ENCODE measurements at regions not wholly inside any gene's neighbourhood (a gene's known extent, or its start where the extent isn't known, plus 50 kb on each side); places are given as distances from the start of the nearest gene placed in this dataset.

DNA sequence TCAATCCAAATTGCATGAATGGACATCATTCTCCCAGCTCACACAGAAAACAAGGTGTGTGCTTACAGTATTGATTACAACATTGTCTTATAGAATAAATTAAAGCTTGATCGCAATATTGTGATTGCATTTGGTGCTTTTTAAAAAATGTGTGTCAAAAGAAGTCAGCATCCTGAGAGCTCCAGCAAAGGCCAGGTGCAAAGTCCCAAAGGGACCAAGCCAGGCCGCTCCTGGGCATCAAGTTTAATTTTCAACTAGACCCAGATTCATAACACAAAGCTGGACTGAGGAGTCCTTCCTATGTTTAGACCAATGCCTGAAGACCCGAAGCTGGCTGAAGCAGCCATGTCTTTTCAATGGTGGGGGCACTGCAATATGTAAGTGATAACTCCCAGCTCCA is 295.6 kb downstream of the IRX2 start:
- peaks cover 12% of the 10 kb centered on the region; the same call in 1 of the 2 replicates for H3K4me1 ChIP-seq
- H4K20me1 ChIP-seq, result no peaks in the 10 kb centered on the region
- no peaks in the 10 kb centered on the region for H3K27me3 ChIP-seq
- no peaks in the 10 kb centered on the region for H3K36me3 ChIP-seq
- TF ChIP-seq Cebpa-rat (IDR thresholded peaks at IDR 0.05), result no peak
- no peak overlapping the region for H3K27ac ChIP-seq
- H3K4me3 ChIP-seq, result no peak overlapping the region
- H3K9ac ChIP-seq, result no peak overlapping the region
- no peak overlapping the region for H3K4me2 ChIP-seq
- no peaks in the 10 kb centered on the region for H3K9me3 ChIP-seq

- H4K20me1 ChIP-seq, result no peaks in the 10 kb centered on the region
- no peak overlapping the region for H3K4me3 ChIP-seq
- TF ChIP-seq Cebpa-rat (IDR thresholded peaks at IDR 0.05), result no peak
- H3K9me3 ChIP-seq, result no peaks in the 10 kb centered on the region
- H3K4me1 ChIP-seq, result peaks cover 12% of the 10 kb centered on the region; the same call in 1 of the 2 replicates
- no peak overlapping the region for H3K27ac ChIP-seq
- no peaks in the 10 kb centered on the region for H3K27me3 ChIP-seq
- no peak overlapping the region for H3K4me2 ChIP-seq
- no peak overlapping the region for H3K9ac ChIP-seq
- H3K36me3 ChIP-seq, result no peaks in the 10 kb centered on the region
These were observed 296.6 kb downstream of the IRX2 start for GRCh38 chr5:2454876-2455275.

DNA sequence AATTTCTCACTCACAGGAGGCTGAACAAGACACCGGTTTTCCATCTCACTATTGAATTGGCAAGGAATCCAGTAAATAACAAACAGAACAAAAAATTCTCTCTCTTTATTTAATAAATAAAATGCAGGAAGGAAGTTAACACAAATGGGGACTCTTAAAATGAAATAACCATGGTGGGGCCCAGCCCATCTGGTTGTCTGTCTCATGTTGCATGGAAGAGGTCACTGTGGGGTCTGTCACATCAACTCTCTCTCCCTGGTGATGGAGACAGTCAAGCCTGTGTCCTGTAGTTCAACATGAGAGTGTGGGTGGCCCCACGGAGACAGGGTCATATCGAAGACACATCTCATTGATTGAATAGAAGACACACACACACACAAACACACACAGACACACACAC is 297.7 kb downstream of the IRX2 start:
- Histone ChIP-seq H3K4me2 (no peak overlapping the region), H3K27me3 (no peaks in the 10 kb centered on the region), H3K36me3 (no peaks in the 10 kb centered on the region), H3K4me3 (no peak overlapping the region), H3K27ac (no peak overlapping the region), H3K9ac (no peak overlapping the region), H3K4me1 (peaks cover 12% of the 10 kb centered on the region; the same call in 1 of the 2 replicates), H3K9me3 (no peaks in the 10 kb centered on the region), H4K20me1 (no peaks in the 10 kb centered on the region)
- TF ChIP-seq Cebpa-rat (IDR thresholded peaks at IDR 0.05), result no peak

- no peak for TF ChIP-seq Cebpa-rat (IDR thresholded peaks at IDR 0.05)
- Histone ChIP-seq H3K4me1 (peaks cover 15% of the 10 kb centered on the region; the same call in 1 of the 2 replicates), H3K9ac (no peak overlapping the region), H3K4me2 (no peak overlapping the region), H4K20me1 (no peaks in the 10 kb centered on the region), H3K4me3 (no peak overlapping the region), H3K27ac (no peak overlapping the region), H3K36me3 (no peaks in the 10 kb centered on the region), H3K27me3 (no peaks in the 10 kb centered on the region), H3K9me3 (no peaks in the 10 kb centered on the region)
These were observed 300.4 kb downstream of the IRX2 start for GRCh38 chr5:2451100-2451499.

DNA sequence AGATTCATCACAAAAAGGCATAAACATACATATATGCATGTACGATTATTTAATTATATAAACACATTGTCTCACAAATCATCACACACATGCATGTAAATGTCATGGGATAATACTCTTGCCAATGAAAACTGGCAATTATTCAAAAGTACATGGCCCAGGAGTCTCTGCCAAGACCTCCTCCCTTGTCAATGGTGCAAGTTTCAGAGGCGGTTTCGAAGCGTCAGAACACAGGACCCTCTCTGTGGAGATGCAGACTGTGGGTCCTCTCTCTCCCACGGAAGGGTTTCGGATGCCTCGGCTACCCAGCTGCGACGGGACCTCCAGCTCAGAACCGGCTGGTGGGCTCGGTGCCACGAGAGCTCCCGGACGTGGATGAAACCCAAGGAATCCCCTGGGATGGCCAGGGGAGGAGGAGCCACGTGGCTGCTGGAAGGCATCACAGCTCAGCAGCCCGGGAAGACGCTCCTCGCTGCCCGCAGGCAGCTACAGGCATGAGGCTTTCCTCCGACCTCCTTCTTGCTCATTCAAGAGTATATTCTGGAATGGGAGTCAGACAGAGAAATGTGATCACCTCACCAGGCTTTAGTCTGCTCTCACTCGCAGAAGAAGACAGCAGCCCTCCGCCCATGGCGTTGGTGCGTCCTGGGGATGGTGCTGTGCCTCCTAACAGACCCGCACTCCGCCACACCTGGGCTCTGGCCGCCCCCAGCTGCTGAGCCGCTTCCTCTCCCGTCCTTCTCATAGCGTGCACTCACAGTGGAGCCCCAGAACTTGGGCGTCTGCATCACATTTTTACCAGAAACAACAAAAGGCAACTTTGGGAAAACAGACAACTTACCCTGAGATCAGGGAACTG is 308.8 kb downstream of the IRX2 start:
- no peak overlapping the region for H3K27ac ChIP-seq
- H4K20me1 ChIP-seq, result no peaks in the 10 kb centered on the region
- no peaks in the 10 kb centered on the region for H3K36me3 ChIP-seq
- H3K4me2 ChIP-seq, result no peak overlapping the region
- no peaks in the 10 kb centered on the region for H3K4me1 ChIP-seq
- H3K4me3 ChIP-seq, result no peak overlapping the region
- H3K9ac ChIP-seq, result no peak overlapping the region
- H3K9me3 ChIP-seq, result no peaks in the 10 kb centered on the region
- no peaks in the 10 kb centered on the region for H3K27me3 ChIP-seq
- TF ChIP-seq Cebpa-rat (IDR thresholded peaks at IDR 0.05), result no peak

GRCh38 chr5:2441495-2442180 is 309.8 kb downstream of the IRX2 start:
- Histone ChIP-seq H3K36me3 (no peaks in the 10 kb centered on the region), H4K20me1 (no peaks in the 10 kb centered on the region), H3K27me3 (no peaks in the 10 kb centered on the region), H3K4me1 (no peaks in the 10 kb centered on the region), H3K4me2 (no peak overlapping the region), H3K27ac (no peak overlapping the region), H3K4me3 (no peak overlapping the region), H3K9me3 (no peaks in the 10 kb centered on the region), H3K9ac (no peak overlapping the region)
- TF ChIP-seq Cebpa-rat (IDR thresholded peaks at IDR 0.05), result no peak

DNA sequence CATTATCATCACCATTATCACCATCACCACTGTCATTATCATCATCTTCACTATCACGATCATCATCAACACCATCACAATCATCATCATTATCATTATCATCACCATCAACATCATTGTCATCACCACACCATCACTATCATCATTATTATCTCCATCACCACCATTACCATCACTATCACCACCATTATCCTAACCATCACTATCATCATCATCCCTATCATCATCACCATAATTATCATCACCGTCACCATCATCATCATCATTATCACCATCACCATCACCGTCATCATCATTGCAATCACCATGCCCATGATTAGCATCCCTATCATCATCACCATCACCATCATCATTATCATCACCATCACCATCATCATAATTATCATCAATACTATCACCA is 311.9 kb downstream of the IRX2 start:
- TF ChIP-seq Cebpa-rat (IDR thresholded peaks at IDR 0.05), result no peak
- Histone ChIP-seq H3K27me3 (no peaks in the 10 kb centered on the region), H3K9me3 (no peaks in the 10 kb centered on the region), H3K36me3 (no peaks in the 10 kb centered on the region), H4K20me1 (no peaks in the 10 kb centered on the region), H3K4me2 (no peak overlapping the region), H3K27ac (no peak overlapping the region), H3K4me3 (no peak overlapping the region), H3K9ac (no peak overlapping the region), H3K4me1 (no peaks in the 10 kb centered on the region)

DNA sequence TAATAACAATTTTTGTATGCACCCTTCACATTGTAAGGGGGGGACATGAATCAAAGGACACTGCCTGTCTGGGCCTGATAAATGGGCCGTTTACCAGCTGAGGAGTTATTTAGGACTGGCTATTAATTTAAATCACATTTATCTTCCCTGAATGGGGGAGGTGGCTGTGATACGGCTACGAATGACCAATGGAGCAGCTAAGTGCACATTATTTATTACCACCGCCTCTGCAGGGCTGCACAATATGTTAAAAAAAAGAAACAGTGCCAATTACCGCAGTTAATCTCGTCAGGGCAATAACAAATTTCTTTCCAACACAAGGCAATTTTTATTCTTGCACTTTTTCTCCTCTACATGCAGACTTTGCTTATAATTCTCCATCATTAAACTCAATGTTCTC is 318.4 kb downstream of the IRX2 start:
- no peak overlapping the region for H3K4me3 ChIP-seq
- H3K9ac ChIP-seq, result no peak overlapping the region
- TF ChIP-seq Cebpa-rat (IDR thresholded peaks at IDR 0.05), result no peak
- H3K36me3 ChIP-seq, result no peaks in the 10 kb centered on the region
- H4K20me1 ChIP-seq, result no peaks in the 10 kb centered on the region
- no peaks in the 10 kb centered on the region for H3K27me3 ChIP-seq
- H3K9me3 ChIP-seq, result no peaks in the 10 kb centered on the region
- H3K4me2 ChIP-seq, result no peak overlapping the region
- H3K4me1 ChIP-seq, result peaks cover 12% of the 10 kb centered on the region
- H3K27ac ChIP-seq, result no peak overlapping the region

DNA sequence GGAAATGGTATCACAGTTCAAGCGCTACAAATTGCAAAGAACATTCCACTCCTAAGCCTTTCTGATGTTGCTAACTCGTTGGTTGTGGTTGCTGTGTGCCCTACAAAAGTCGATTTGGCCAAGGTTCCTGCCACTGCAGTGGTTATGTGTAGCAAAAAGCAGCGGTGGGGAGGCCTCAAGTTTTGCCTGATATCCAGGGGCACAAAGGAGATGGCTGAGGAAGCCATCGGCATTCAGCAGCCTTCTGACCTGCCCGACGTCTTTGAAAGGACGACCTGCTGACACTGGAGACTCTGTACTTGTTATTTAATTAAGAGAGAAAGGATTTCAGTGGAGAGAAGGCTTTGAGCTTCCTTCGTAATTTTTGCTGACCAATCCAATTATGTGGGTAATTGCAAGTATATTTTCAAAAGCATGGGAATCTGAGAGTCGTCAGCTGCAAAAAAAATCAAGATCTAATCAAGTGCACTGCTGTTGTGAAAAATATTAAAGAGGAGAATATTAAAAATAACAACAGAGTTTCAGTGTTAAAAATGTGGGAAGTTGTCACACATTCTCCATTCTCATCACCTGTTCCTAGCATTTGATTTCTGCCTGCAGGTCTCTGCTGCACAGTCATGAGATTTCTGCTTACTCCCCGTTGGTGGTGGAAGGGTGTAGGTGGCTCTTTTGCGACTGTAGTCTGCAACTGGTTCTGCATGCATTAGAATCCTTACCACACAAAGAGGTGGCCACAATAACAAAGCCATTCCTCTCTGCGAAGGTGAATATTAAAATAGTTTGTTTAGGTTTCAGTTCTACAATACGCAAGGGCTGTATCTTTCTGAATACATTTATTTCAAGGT is 319.2 kb downstream of the IRX2 start:
- peaks cover 16% of the 10 kb centered on the region for H3K4me1 ChIP-seq
- H3K4me3 ChIP-seq, result no peak overlapping the region
- no peak overlapping the region for H3K9ac ChIP-seq
- H3K36me3 ChIP-seq, result no peaks in the 10 kb centered on the region
- H3K27ac ChIP-seq, result no peak overlapping the region
- H4K20me1 ChIP-seq, result no peaks in the 10 kb centered on the region
- H3K27me3 ChIP-seq, result no peaks in the 10 kb centered on the region
- TF ChIP-seq Cebpa-rat (IDR thresholded peaks at IDR 0.05), result no peak
- no peak overlapping the region for H3K4me2 ChIP-seq
- no peaks in the 10 kb centered on the region for H3K9me3 ChIP-seq
